PC-3 (cell line): ENCODE measurements at regions not wholly inside any gene's neighbourhood (a gene's known extent, or its start where the extent isn't known, plus 50 kb on each side); places are given as distances from the start of the nearest gene placed in this dataset.

Source experiments
- EZH2 ChIP-seq: fragments of 300-600 bp; sonication (generic); IDR thresholded peaks from one replicate; pipeline ENCODE4 v1.6.1; 2017; ENCODE audit warnings: antibody characterized with exemption, mild to moderate bottlenecking, low read length; ENCODE audit not compliant: unreplicated experiment
- TF ChIP-seq, protein P1 (sequence below): fragments of 300-600 bp; sonication (generic); conservative IDR thresholded peaks from 2 replicates; pipeline ENCODE4 v1.5.1; 2017; ENCODE audit warnings: antibody characterized with exemption, low read depth, mild to moderate bottlenecking, low read length

DNA sequence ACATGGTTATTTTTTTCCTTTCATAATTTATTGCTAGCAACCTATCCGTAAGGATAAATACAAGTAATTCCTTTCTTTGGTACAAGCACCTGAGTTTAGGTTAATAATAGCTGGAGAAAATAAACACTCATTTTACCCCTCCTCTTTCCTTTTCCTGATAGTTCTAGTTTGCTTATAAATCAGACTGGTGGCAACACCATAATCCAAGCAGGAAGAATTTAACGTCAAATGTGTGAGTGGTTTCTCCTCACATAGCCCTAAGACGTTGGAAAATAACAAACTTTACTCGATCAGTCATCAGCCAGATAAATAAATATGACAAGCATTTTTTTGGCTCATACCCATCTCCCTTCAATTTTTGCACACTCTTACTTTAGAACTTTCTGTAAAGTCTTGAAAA, 190.3 kb upstream of the FAM241A start:
- no peak for TF ChIP-seq EZH2
- TF ChIP-seq, protein P1, sequence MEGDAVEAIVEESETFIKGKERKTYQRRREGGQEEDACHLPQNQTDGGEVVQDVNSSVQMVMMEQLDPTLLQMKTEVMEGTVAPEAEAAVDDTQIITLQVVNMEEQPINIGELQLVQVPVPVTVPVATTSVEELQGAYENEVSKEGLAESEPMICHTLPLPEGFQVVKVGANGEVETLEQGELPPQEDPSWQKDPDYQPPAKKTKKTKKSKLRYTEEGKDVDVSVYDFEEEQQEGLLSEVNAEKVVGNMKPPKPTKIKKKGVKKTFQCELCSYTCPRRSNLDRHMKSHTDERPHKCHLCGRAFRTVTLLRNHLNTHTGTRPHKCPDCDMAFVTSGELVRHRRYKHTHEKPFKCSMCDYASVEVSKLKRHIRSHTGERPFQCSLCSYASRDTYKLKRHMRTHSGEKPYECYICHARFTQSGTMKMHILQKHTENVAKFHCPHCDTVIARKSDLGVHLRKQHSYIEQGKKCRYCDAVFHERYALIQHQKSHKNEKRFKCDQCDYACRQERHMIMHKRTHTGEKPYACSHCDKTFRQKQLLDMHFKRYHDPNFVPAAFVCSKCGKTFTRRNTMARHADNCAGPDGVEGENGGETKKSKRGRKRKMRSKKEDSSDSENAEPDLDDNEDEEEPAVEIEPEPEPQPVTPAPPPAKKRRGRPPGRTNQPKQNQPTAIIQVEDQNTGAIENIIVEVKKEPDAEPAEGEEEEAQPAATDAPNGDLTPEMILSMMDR: no peak
